ENCODE measurements at regions not wholly inside any gene's neighbourhood (a gene's known extent, or its start where the extent isn't known, plus 50 kb on each side); places are given as distances from the start of the nearest gene placed in this dataset.
A peak's percentile ranks its signal among the peaks of the same experiment; 100 is the strongest.

GRCh38 chr12:30515351-30515750 is 180.3 kb downstream of the IPO8 start:
- Histone ChIP-seq H3K27me3 (replicated peaks; ENCODE audit: control insufficient read depth, insufficient read depth, low read length) (no peaks in the 10 kb centered on the region), H3K36me3 (ENCODE audit: control insufficient read depth, insufficient read depth, low read length) (no peaks in the 10 kb centered on the region), H3K4me3 (replicated peaks; ENCODE audit: low read depth, low read length) (no peak overlapping the region)
- no peak for TF ChIP-seq CTCF (IDR thresholded peaks at IDR 0.05; ENCODE audit: insufficient read depth, low read length, poor library complexity, severe bottlenecking)
- DNase-seq (ENCODE audit: extremely low read depth, insufficient read length) = no peak

GRCh38 chr12:30514666-30515065 is 181.0 kb downstream of the IPO8 start:
- no peak overlapping the region for H3K4me3 ChIP-seq (replicated peaks; ENCODE audit: low read depth, low read length)
- no peaks in the 10 kb centered on the region for H3K36me3 ChIP-seq (ENCODE audit: control insufficient read depth, insufficient read depth, low read length)
- no peak for TF ChIP-seq CTCF (IDR thresholded peaks at IDR 0.05; ENCODE audit: insufficient read depth, low read length, poor library complexity, severe bottlenecking)
- no peaks in the 10 kb centered on the region for H3K27me3 ChIP-seq (replicated peaks; ENCODE audit: control insufficient read depth, insufficient read depth, low read length)
- no peak for DNase-seq (ENCODE audit: extremely low read depth, insufficient read length)

GRCh38 chr12:30508205-30508967 is 187.3 kb downstream of the IPO8 start:
- no peak for DNase-seq (ENCODE audit: extremely low read depth, insufficient read length)
- Histone ChIP-seq H3K4me3 (replicated peaks; ENCODE audit: low read depth, low read length) (no peak overlapping the region), H3K27me3 (replicated peaks; ENCODE audit: control insufficient read depth, insufficient read depth, low read length) (no peaks in the 10 kb centered on the region), H3K36me3 (ENCODE audit: control insufficient read depth, insufficient read depth, low read length) (no peaks in the 10 kb centered on the region)
- TF ChIP-seq CTCF (IDR thresholded peaks at IDR 0.05; ENCODE audit: insufficient read depth, low read length, poor library complexity, severe bottlenecking) = no peak

GRCh38 chr12:30507576-30507975 is 188.1 kb downstream of the IPO8 start:
- no peak for DNase-seq (ENCODE audit: extremely low read depth, insufficient read length)
- Histone ChIP-seq H3K4me3 (replicated peaks; ENCODE audit: low read depth, low read length) (no peak overlapping the region), H3K27me3 (replicated peaks; ENCODE audit: control insufficient read depth, insufficient read depth, low read length) (no peaks in the 10 kb centered on the region), H3K36me3 (ENCODE audit: control insufficient read depth, insufficient read depth, low read length) (no peaks in the 10 kb centered on the region)
- TF ChIP-seq CTCF (IDR thresholded peaks at IDR 0.05; ENCODE audit: insufficient read depth, low read length, poor library complexity, severe bottlenecking) = no peak

- no peak for TF ChIP-seq CTCF (IDR thresholded peaks at IDR 0.05; ENCODE audit: insufficient read depth, low read length, poor library complexity, severe bottlenecking)
Observed at GRCh38 chr12:30506411-30506810, 189.3 kb downstream of the IPO8 start.

More at GRCh38 chr12:30506411-30506810, 189.3 kb downstream of the IPO8 start:
- H3K4me3 ChIP-seq (replicated peaks; ENCODE audit: low read depth, low read length) = peak overlapping the region; percentile 5; the same call in 1 of the 2 replicates
- no peaks in the 10 kb centered on the region for H3K27me3 ChIP-seq (replicated peaks; ENCODE audit: control insufficient read depth, insufficient read depth, low read length)
- DNase-seq (ENCODE audit: extremely low read depth, insufficient read length) = no peak
- no peaks in the 10 kb centered on the region for H3K36me3 ChIP-seq (ENCODE audit: control insufficient read depth, insufficient read depth, low read length)
